ENCODE measurements at regions not wholly inside any gene's neighbourhood (a gene's known extent, or its start where the extent isn't known, plus 50 kb on each side); places are given as distances from the start of the nearest gene placed in this dataset.

GRCh38 chr2:185895828-185896693 lies 157.5 kb downstream of the FSIP2 start:
- ChIA-PET CTCF (no interaction called here), POLR2A (no interaction called here)
- Histone ChIP-seq H3K27ac (ENCODE audit: low read length) (no peak overlapping the region), H3K4me1 (ENCODE audit: control insufficient read depth, insufficient read depth, low read length) (no peaks in the 10 kb centered on the region), H3K4me3 (ENCODE audit: low read depth in 2 of 2, low read length in 2 of 2) (no peak overlapping the region), H3K27me3 (ENCODE audit: control insufficient read depth, insufficient read depth, low read length) (no peaks in the 10 kb centered on the region), H3K9me3 (ENCODE audit: control insufficient read depth, insufficient read depth, low read depth, low read length) (no peaks in the 10 kb centered on the region), H3K36me3 (ENCODE audit: control insufficient read depth, insufficient read depth, low read length) (no peaks in the 10 kb centered on the region)
- no peak for TF ChIP-seq POLR2AphosphoS5 (IDR thresholded peaks at IDR 0.05; ENCODE audit: low read depth, low read length)
- TF ChIP-seq REST (IDR thresholded peaks at IDR 0.05; ENCODE audit: insufficient read depth in 1 of 2, low read depth in 2 of 2, low read length in 1 of 2), result no peak
- TF ChIP-seq CTCF (IDR thresholded peaks at IDR 0.05), result no peak
- no peak for TF ChIP-seq SIN3A (IDR thresholded peaks at IDR 0.05; ENCODE audit: borderline replicate concordance, insufficient read depth, low read depth, low read length)
- TF ChIP-seq TCF7L2 (IDR thresholded peaks at IDR 0.05; ENCODE audit: low read depth, low read length), result no peak
- DNase-seq (ENCODE audit: low read depth, low spot score), result no peak
- in situ Hi-C loops (cut with HindIII; ENCODE audit: low pct_unique_long_range_greater_than_20kb, low sequenced_read_pairs) (no loop called here), intact Hi-C loops (cut with micrococcal nuclease; ENCODE audit: unreplicated experiment) (no loop called here)
- ATAC-seq, result no peak
- BruUV-seq (replicated peaks), result no TSS peak

GRCh38 chr2:185899366-185899765 lies 160.8 kb downstream of the FSIP2 start:
- no peaks in the 10 kb centered on the region for H3K9me3 ChIP-seq (ENCODE audit: control insufficient read depth, insufficient read depth, low read depth, low read length)
- CTCF ChIA-PET, result no interaction called here
- TF ChIP-seq SIN3A (IDR thresholded peaks at IDR 0.05; ENCODE audit: borderline replicate concordance, insufficient read depth, low read depth, low read length), result no peak
- TF ChIP-seq POLR2AphosphoS5 (IDR thresholded peaks at IDR 0.05; ENCODE audit: low read depth, low read length), result no peak
- TF ChIP-seq REST (IDR thresholded peaks at IDR 0.05; ENCODE audit: insufficient read depth in 1 of 2, low read depth in 2 of 2, low read length in 1 of 2), result no peak
- TF ChIP-seq CTCF (IDR thresholded peaks at IDR 0.05), result no peak
- TF ChIP-seq TCF7L2 (IDR thresholded peaks at IDR 0.05; ENCODE audit: low read depth, low read length), result no peak
- no peaks in the 10 kb centered on the region for H3K27me3 ChIP-seq (ENCODE audit: control insufficient read depth, insufficient read depth, low read length)
- no peak for DNase-seq (ENCODE audit: low read depth, low spot score)
- BruUV-seq (replicated peaks), result no TSS peak
- H3K4me3 ChIP-seq (ENCODE audit: low read depth in 2 of 2, low read length in 2 of 2), result no peak overlapping the region
- intact Hi-C loops (cut with micrococcal nuclease; ENCODE audit: unreplicated experiment) (no loop called here), in situ Hi-C loops (cut with HindIII; ENCODE audit: low pct_unique_long_range_greater_than_20kb, low sequenced_read_pairs) (no loop called here)
- POLR2A ChIA-PET, result no interaction called here
- ATAC-seq, result no peak
- no peaks in the 10 kb centered on the region for H3K36me3 ChIP-seq (ENCODE audit: control insufficient read depth, insufficient read depth, low read length)
- no peaks in the 10 kb centered on the region for H3K4me1 ChIP-seq (ENCODE audit: control insufficient read depth, insufficient read depth, low read length)
- H3K27ac ChIP-seq (ENCODE audit: low read length), result no peak overlapping the region

All from Panc1 (cell line).